CD4-positive, alpha-beta T cell treated with Interleukin-15 for 1 hour (primary cell): ENCODE measurements at regions not wholly inside any gene's neighbourhood (a gene's known extent, or its start where the extent isn't known, plus 50 kb on each side); places are given as distances from the start of the nearest gene placed in this dataset.
"Not testable (repeated sequence)": the region's sequence is repeated elsewhere in the genome, so short reads cannot be mapped to it uniquely, and the experiment has no call there.

Experiments used
- DNase-seq: peaks from one replicate; pipeline ENCODE4 v3.0.0-alpha.2; 2020

- DNase-seq = no peak
These were observed 139.3 kb upstream of the ALDH1B1 start for GRCh38 chr9:38253200-38253599.

GRCh38 chr9:38251036-38251860, 141.3 kb upstream of the ALDH1B1 start:
- DNase-seq = no peak

GRCh38 chr9:38250279-38251035, 142.0 kb upstream of the ALDH1B1 start:
- DNase-seq = no peak

GRCh38 chr9:38249587-38250210, 142.8 kb upstream of the ALDH1B1 start:
- DNase-seq = no peak

DNA sequence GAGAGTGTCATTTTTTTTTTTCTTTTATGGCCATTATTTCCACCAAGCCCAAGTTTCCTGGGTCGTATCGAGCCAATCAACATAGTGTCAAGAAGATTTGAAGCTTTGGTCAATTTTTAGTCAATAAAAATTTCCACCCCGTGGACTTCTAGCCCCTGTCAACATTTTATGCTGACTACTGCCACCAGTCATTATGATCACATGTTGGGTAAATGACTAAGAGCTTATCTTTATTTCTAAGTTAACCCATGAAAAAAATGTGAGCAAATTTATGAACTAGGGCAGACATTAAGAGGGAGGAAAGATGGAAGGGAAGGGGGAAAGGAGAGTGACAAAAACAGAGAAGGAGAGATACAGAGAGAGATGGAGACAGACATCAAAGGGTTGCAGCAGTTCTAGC, 143.5 kb upstream of the ALDH1B1 start:
- DNase-seq = no peak

DNA sequence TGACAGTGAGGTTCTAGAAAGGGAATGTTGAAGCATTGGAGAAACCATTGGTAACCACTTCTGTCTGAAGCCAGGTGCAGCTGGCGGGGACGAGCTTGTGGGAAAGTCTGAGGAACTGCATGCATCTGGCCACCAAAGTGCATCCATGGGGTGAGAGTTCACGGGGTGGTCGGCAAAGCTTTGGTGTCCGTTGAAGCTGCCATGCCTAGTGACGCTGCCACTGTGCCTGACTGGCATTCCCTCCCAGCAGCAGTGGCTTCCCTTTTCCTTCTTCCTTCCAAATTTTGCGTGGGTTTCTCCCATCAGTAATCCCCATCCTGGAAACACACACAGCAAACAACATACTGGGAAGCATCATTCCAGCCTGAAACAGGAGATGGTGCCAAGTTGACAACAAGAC, 145.7 kb upstream of the ALDH1B1 start:
- DNase-seq = no peak

GRCh38 chr9:38244971-38245370, 147.5 kb upstream of the ALDH1B1 start:
- DNase-seq = no peak

DNA sequence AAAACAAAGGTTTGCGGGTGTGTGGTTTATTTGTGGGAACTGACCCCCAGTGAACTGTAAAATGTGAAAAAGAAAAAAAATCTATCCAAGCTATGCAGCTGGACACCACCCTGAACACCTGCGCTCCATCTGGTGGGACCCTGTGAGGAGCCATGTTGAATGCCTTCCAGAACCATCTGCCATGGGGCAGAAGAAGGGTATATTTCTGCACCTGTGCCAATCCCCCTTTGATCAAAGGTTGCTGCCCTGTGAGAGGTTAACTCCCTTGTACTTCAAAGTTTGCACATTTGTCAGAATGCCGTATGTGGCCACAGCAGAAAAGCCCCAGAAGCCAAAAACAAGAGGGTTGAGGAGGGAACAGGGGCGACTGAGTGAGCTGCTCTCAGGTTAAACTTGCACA, 148.5 kb upstream of the ALDH1B1 start:
- no peak for DNase-seq

GRCh38 chr9:38242151-38242550, 150.4 kb upstream of the ALDH1B1 start:
- not testable (repeated sequence) for DNase-seq

- no peak for DNase-seq
These were observed 152.5 kb upstream of the ALDH1B1 start for GRCh38 chr9:38240051-38240450.

DNA sequence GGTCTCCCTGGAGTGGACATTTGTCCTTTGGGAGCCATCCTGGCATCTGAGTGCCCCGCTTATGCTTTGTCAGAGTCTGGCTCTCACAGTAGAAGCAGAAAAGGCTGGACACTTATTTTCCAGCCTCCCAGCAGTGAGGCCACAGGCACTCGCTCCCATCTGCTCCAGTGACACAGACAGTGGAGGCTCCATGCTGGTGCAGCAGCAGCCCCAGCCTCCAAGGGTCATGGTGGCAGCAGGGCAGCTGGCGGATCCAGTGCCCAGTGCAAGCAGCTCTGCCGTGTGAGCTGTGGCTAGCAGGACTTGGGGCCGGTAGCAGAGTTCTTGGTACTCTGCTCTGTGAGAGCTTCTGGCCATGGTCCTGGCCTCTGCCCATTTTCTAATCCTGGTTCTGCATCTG, 157.3 kb upstream of the ALDH1B1 start:
- no peak for DNase-seq

GRCh38 chr9:38234479-38235170, 157.9 kb upstream of the ALDH1B1 start:
- DNase-seq = no peak

GRCh38 chr9:38233796-38234355, 158.6 kb upstream of the ALDH1B1 start:
- no peak for DNase-seq

GRCh38 chr9:38233343-38233742, 159.2 kb upstream of the ALDH1B1 start:
- DNase-seq = no peak

GRCh38 chr9:38232895-38233294, 159.6 kb upstream of the ALDH1B1 start:
- no peak for DNase-seq

DNA sequence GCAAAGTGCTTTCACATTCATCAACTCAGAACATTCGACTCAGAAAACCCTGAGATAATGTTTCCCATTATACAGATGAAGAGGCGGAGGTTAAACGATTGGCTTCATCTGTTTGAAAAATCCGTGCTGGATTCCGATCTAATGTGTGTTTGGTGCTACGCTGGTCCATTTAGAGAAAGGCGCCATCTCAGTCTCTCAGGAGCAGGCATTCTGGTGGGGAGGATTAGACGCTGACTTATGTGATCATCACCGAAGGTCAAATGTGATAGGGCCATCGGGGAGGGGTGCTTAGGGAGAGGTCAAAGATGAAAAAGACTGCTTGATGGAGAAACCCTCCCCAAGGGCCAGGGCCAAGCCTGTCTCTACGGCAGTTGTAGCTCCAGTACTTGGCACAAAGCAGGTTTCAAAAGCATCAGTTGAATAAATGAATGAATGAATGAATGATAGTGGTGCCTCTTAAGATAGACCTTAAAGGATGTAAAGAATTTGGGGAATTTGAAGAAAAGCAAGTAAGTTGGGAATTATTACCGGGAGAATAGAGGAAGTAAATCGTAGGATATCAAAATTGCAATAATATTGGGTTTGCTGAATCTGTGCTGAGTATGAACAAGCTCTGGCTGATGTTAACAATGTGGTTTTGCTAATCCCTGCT, 160.6 kb upstream of the SHB start:
- no peak for DNase-seq

DNA sequence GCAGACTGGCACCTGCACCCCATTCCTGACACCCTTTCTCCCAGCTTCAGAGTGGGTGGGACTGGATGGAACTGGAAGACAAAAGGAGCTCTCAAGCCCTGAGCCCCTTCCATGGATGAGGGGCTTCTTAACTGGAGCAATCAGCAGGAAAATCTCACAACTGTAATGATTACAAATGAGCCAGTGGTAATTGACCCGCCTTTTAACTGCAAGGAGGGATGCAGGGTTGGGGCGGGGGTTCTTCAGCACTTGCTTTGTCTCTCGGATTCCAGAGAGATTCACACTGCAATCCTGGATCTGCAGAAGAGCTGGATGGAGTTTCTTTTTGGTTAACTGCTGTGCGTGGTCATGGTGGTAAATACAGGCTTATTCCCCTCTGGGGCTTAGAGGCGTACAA, 160.1 kb upstream of the SHB start:
- no peak for DNase-seq

- no peak for DNase-seq
These were observed 159.5 kb upstream of the SHB start for GRCh38 chr9:38228331-38229103.

GRCh38 chr9:38227656-38228055, 158.6 kb upstream of the SHB start:
- DNase-seq = no peak

DNA sequence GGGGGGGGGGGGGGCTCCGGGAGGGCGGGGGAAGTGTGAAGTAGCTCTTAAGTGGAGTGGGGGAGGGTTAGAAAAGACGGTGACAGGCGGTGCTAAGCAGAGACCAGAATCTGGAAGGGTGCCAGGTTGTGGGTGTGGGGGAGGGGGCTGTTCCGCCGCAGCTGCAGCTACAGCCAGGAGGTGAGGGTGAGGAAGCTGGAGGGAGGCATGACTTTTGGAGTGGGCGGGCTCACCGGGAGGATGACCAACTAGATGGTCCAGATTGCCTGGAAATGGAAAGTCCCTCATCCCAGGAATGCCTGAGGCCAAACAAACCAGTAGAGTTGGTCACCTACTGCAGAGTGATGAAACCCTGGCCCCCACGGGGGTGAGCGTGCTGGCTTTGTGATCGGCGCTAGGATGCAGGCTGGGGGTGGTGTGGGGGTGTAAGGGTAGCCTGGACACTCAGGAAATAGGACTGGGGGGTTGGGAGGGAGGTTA, 158.1 kb upstream of the SHB start:
- DNase-seq = peak; percentile 74

GRCh38 chr9:38226491-38226951, 157.5 kb upstream of the SHB start:
- no peak for DNase-seq
